Stimulated activated naive CD8-positive, alpha-beta T cell treated with anti-CD3 and anti-CD28 coated beads, Interleukin-15, amount 100 ng/mL, for 72 hours (primary cell): ENCODE measurements at regions not wholly inside any gene's neighbourhood (a gene's known extent, or its start where the extent isn't known, plus 50 kb on each side); places are given as distances from the start of the nearest gene placed in this dataset.

Source experiments
- ATAC-seq: fragments of 150-1000 bp; cut with Tn5 transposase; 2 replicates; pipeline ENCODE4 v1.10.0; 2021; ENCODE audit warnings: mild to moderate bottlenecking, moderate library complexity
- DNase-seq, 2 donors: peaks; one replicate each; pipeline ENCODE4 v3.0.0; 2021 to 2022
- H3K27ac Mint-ChIP-seq, 2 donors: one replicate each; pipeline ENCODE4 v1.8.0; 2022; ENCODE audit warnings: mild to moderate bottlenecking in 2 of 2, mixed read lengths in 2 of 2, moderate library complexity in 2 of 2
- H3K27me3 Mint-ChIP-seq: one replicate; pipeline ENCODE4 v1.8.0; 2022; ENCODE audit warnings: mixed read lengths
- H3K4me1 Mint-ChIP-seq: one replicate; pipeline ENCODE4 v1.8.0; 2022; ENCODE audit warnings: mild to moderate bottlenecking, mixed read lengths
- H3K4me3 Mint-ChIP-seq, 2 donors: one replicate each; pipeline ENCODE4 v1.8.0; 2022; ENCODE audit warnings: mild to moderate bottlenecking in 2 of 2, mixed read lengths in 2 of 2, moderate library complexity in 1 of 2
- H3K9me3 Mint-ChIP-seq, 2 donors: one replicate each; pipeline ENCODE4 v1.8.0; 2022; ENCODE audit warnings: mixed read lengths in 2 of 2

DNA sequence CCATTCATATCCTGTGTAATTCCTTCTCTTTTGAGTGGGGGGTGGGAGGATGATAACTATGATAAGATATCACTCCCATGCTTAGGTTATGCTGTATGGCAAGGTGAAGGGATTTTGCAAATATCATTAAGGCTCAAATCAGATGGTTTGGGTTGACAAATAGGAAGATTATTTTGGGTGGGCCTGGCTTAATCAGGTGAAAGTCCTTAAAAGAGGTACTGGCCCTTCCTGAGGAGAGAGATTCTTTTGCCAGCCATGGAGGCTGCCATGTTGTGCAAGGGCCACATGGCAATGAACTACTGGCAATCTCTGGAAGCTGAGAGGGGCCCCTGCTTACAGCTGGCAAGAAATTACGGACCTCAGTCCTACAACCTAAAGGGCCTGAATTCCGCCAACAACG, 174.6 kb upstream of the FOXD3 start:
- Mint-ChIP-seq H3K27ac (no peak overlapping the region), H3K4me3 (no peak overlapping the region), H3K4me1 (no peaks in the 10 kb centered on the region), H3K9me3 (no peaks in the 10 kb centered on the region), H3K27me3 (peaks cover 10% of the 10 kb centered on the region)
- ATAC-seq, result no peak
- DNase-seq, result no peak

DNA sequence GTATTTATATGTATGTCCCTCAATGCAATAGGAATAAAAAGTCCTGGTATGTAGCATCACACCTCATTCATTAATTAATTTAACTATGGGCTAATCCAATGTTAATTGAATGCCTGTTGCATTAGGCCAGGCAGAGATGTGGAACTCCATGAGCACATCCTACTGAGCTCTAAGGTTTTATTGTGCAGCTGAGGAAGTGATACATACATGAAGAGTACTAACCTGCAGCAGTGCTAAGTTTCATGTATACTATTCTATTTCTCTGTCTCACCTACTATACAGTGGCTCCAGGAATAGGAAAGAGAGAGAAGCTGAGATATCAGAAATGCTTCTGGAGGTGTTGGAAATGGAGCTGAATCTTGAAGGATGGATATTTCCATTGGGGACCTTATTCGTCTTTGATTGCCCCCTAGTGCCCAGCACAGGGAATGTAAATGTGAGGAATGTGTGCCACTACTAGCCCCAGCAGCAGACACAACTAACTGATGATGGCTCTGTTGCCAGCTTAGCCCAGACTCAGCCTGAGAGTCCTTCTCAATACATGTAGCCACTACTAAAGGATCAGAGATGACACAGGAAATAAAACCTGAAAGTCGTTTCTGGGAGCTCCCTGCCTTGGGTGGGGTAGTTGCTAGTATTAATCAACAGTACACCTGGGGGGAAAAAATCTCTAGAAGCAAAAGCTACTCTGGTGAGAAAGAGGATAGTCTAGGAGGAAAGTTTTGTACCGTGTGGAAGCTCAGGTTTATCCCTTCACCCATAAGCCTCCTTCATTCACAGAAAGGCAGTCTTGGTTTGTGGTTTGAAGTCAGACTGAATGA, 173.3 kb upstream of the FOXD3 start:
- H3K27me3 Mint-ChIP-seq, result peaks cover 15% of the 10 kb centered on the region
- no peak overlapping the region for H3K4me3 Mint-ChIP-seq
- no peak overlapping the region for H3K27ac Mint-ChIP-seq
- ATAC-seq, result no peak
- DNase-seq, result peak in 1 of 2 donors; percentile 11
- no peaks in the 10 kb centered on the region for H3K9me3 Mint-ChIP-seq
- H3K4me1 Mint-ChIP-seq, result no peaks in the 10 kb centered on the region

DNA sequence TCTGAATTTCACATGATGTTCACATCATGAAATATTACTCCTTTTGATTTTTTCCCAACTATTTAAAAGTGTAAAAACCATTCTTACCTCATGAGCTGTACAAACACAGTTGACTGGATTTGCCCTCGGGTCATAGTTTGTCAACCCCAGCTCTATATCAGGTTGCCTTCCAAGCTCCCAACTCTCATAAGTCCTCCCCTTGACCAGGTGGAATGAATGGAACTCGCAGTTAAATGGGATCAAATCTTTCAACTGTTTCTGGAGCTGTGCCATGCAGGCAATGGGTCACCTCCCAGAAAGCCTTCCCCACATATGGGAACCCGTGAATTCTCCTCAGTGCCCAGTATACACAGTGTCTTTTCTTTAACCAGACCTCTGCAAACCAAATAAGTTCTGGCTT, 169.8 kb upstream of the FOXD3 start:
- no peaks in the 10 kb centered on the region for H3K4me1 Mint-ChIP-seq
- no peak overlapping the region for H3K4me3 Mint-ChIP-seq
- ATAC-seq, result no peak
- H3K9me3 Mint-ChIP-seq, result no peaks in the 10 kb centered on the region
- peaks cover 31% of the 10 kb centered on the region for H3K27me3 Mint-ChIP-seq
- no peak for DNase-seq
- no peak overlapping the region for H3K27ac Mint-ChIP-seq

DNA sequence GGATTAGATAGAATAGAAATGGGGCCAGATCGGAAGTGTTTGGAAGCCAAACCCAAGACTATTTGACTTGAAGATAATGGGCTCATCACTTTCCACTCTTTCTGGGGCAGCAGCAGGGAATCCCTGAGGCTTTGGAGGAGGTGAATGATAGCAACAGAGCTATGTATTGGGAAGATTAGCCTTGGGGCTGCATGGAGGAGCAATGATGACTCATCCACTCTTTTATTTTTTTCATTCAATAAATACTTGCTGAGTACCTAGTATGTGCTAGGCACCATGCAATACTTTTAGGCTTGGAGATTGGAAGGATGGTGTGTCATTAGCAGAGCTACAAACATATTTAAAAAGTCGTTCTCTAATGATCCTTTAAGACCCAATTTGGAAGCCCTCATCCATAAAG, 166.9 kb upstream of the FOXD3 start:
- peaks cover 45% of the 10 kb centered on the region for H3K27me3 Mint-ChIP-seq
- no peaks in the 10 kb centered on the region for H3K4me1 Mint-ChIP-seq
- DNase-seq (no peak), ATAC-seq (no peak)
- H3K4me3 Mint-ChIP-seq, result no peak overlapping the region
- no peak overlapping the region for H3K27ac Mint-ChIP-seq
- H3K9me3 Mint-ChIP-seq, result no peaks in the 10 kb centered on the region

DNA sequence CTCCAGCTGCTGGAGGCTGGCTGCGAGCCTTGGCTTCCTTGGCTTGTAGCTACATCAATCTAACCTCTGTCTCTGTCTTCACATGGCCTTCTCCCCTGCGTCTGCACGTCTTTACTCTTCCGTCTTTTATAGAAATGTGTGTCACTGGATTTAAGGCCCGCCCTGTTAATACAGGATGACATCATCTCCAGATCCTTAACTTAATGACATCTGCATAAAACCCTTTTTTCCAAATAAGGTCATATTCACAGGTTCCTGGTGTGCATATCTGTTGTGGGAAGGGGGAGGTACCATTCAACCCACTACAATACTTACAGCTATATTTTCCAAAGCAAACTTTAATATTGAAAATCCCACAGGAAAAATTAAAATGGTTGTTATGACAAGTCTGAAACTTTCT, 165.3 kb upstream of the FOXD3 start:
- no peaks in the 10 kb centered on the region for H3K4me1 Mint-ChIP-seq
- H3K27me3 Mint-ChIP-seq, result peaks cover 49% of the 10 kb centered on the region
- ATAC-seq (no peak), DNase-seq (no peak)
- no peaks in the 10 kb centered on the region for H3K9me3 Mint-ChIP-seq
- H3K4me3 Mint-ChIP-seq, result no peak overlapping the region
- no peak overlapping the region for H3K27ac Mint-ChIP-seq

DNA sequence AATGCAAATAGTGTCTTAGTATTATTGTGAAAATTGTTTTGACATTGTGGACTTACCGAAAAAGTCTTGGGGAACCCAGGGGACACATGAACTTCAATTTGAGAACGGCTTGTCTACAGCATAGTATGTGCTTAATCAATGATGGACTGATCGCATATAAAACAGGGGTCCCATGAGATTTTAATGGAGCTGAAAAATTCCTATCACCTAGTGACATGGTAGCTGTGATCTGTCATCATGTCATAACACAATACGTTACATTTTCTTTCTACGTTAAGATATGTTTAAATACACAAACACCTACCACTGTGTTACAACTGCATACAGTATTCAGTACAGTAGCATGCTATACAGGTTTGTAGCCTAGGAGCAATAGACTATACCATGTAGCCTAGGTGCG, 153.3 kb upstream of the FOXD3 start:
- H3K27ac Mint-ChIP-seq, result no peak overlapping the region
- DNase-seq (no peak), ATAC-seq (no peak)
- no peak overlapping the region for H3K4me3 Mint-ChIP-seq
- H3K9me3 Mint-ChIP-seq, result no peaks in the 10 kb centered on the region
- peaks cover 44% of the 10 kb centered on the region for H3K27me3 Mint-ChIP-seq
- H3K4me1 Mint-ChIP-seq, result no peaks in the 10 kb centered on the region

DNA sequence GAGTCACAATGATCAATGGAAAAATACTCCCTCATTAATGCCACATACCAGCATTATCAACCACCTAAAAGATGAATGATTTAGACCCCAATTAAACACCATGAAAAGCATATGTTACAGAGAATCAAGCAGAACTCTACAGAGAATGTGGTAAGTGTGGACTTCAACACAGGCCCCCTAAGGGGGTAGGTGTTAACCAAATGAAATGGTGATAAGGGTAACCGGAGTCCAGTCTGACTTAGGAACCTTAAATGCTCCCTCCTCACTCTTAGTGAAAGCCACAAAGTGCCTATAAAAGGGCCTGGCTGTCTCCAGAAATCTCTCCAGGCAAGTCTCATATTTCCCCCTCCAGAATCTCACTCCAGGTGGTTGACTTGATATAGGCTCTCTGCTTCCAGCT, 149.2 kb upstream of the FOXD3 start:
- H3K4me1 Mint-ChIP-seq, result no peaks in the 10 kb centered on the region
- no peaks in the 10 kb centered on the region for H3K9me3 Mint-ChIP-seq
- H3K27ac Mint-ChIP-seq, result peak overlapping the region in 1 of 2 donors; percentile 76
- DNase-seq, result no peak
- peaks cover 20% of the 10 kb centered on the region for H3K27me3 Mint-ChIP-seq
- no peak overlapping the region for H3K4me3 Mint-ChIP-seq
- no peak for ATAC-seq

DNA sequence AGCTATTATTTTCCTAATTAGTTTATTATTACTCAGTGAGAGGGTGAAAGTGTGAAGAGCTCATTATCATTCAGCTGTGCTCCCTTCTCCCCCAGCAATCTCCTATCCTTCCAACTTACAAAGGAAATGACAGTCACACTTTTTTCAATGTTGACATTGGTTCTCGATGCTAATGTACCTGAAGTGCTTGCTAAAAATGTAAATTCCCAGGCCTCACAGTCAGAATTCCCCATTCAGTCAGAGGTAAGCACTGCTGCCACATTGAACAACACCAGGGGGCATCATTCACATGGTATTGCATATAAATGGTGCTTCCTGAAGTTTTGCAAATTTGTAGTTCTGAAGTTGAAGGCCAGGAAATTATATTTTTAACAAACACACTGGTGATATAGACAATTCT, 132.7 kb upstream of the FOXD3 start:
- Mint-ChIP-seq H3K27ac (no peak overlapping the region), H3K4me1 (no peaks in the 10 kb centered on the region), H3K4me3 (no peak overlapping the region), H3K27me3 (peaks cover 15% of the 10 kb centered on the region), H3K9me3 (no peaks in the 10 kb centered on the region)
- DNase-seq, result no peak
- no peak for ATAC-seq

DNA sequence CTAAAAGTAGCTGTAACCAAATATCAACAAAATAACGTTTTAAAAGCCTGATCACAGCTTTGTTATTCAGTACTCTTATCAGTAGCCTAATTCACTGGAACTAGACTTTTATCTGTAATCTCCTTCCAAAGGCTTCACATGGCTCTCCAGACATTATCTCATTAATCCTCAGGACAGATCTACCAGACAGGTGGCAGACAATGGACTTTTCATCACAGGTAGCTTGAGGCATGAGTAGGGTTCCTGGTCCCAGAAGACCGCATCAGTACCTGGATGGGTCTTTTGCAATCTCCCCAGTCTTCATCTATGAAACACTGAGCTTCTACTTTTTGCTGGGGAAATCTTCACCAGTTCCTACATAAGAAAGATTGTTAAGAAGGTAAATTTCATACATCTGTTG, 132.2 kb upstream of the FOXD3 start:
- peaks cover 15% of the 10 kb centered on the region for H3K27me3 Mint-ChIP-seq
- DNase-seq (no peak), ATAC-seq (no peak)
- H3K27ac Mint-ChIP-seq, result no peak overlapping the region
- no peaks in the 10 kb centered on the region for H3K4me1 Mint-ChIP-seq
- no peak overlapping the region for H3K4me3 Mint-ChIP-seq
- H3K9me3 Mint-ChIP-seq, result no peaks in the 10 kb centered on the region

DNA sequence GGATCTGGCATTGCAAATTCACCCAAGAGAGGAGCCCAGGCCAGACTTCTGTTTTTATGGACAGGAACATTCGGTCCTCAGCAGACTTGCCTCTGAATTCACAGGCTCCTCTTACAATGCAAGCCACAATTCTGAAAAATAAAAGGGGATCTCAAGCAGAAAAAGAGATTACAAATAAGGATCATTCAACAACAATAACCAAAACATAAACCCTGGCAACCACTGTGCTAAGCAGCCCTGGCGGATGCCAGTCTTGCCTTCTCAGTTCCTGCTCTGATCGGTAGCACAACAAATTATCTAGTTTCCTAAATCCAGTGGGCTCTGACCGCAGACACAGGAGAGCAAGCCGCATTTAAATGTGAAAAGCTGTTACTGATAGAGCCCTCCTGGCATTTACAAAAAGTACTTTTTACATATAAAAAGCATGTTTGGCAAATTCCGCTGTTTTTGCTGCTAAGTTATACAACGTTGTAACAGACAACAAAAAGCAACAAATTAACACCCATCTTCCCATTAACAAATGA, 123.4 kb upstream of the FOXD3 start:
- no peak for ATAC-seq
- DNase-seq, result no peak
- Mint-ChIP-seq H3K27me3 (peaks cover 15% of the 10 kb centered on the region), H3K4me3 (no peak overlapping the region), H3K4me1 (no peaks in the 10 kb centered on the region), H3K27ac (no peak overlapping the region), H3K9me3 (no peaks in the 10 kb centered on the region)

DNA sequence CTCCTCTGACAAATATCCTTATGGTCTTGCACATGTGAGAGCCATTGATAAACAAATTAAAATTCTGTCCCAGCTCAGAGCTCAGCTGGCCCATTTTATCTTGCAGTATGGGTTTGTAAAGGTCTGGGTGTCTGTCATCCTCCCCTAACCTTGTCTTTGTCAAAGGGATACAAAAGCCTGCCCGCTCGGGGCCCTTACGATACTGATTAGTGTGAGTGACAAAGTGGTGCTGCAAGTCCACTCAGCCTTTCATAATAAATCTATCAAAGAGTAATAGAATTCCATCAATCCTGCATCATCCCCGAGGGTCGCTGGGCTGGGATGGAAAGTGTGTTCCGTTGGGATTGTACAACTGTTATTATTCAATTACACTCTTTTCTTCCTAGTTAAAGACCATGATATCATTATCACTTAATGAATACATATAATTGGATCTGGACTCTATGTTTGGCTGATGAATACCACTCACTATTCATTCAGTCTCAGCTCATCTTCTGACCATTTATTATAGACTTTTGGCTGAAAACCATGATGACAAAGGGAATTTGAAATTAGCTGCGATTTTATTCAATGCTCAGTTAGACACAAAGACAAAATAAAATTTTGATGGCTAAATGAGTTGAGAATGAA, 122.5 kb upstream of the FOXD3 start:
- H3K27ac Mint-ChIP-seq, result no peak overlapping the region
- H3K4me1 Mint-ChIP-seq, result no peaks in the 10 kb centered on the region
- DNase-seq, result no peak
- ATAC-seq, result no peak
- H3K27me3 Mint-ChIP-seq, result peaks cover 15% of the 10 kb centered on the region
- no peak overlapping the region for H3K4me3 Mint-ChIP-seq
- H3K9me3 Mint-ChIP-seq, result no peaks in the 10 kb centered on the region

DNA sequence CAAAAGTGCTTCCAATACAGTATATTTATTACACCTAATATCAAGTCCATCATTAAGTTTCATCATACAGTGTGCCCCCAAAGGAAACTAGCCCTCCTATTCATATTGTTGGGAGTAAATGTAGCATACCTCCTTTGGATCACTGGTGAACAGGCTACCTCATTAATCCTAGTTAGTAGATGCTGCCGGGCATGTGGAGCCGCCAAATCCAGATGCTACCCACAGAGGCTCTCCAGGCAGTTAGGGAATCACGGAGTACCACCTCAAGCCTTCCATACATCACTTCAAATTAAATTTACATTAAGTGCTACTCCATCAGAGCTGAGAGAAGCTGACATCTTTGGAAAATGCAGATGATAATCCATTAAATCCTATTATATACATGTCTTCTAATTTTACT, 121.7 kb upstream of the FOXD3 start:
- DNase-seq (no peak), ATAC-seq (no peak)
- H3K4me1 Mint-ChIP-seq, result no peaks in the 10 kb centered on the region
- H3K9me3 Mint-ChIP-seq, result no peaks in the 10 kb centered on the region
- H3K27me3 Mint-ChIP-seq, result peaks cover 15% of the 10 kb centered on the region
- no peak overlapping the region for H3K27ac Mint-ChIP-seq
- H3K4me3 Mint-ChIP-seq, result no peak overlapping the region

DNA sequence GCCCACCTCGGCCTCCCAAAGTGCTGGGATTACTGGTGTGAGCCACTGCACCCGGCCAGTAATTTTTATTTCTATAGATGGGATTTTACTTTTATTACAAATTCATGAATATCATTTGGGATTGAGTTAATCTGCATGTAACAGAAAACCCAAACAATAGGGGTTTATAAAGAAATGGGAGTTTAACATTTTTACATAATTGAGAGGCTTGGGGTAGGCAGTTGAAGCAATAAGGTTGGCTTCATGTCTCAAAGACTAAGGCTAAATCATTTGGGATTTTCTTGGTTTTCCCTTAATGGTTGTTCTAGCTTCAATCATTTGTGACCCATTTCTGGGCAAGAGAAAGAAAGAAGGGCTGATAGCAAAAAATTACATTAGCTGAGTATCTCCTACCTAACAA, 118.7 kb upstream of the FOXD3 start:
- Mint-ChIP-seq H3K4me1 (no peaks in the 10 kb centered on the region), H3K4me3 (no peak overlapping the region), H3K9me3 (no peaks in the 10 kb centered on the region), H3K27me3 (peaks cover 5% of the 10 kb centered on the region), H3K27ac (no peak overlapping the region)
- ATAC-seq (no peak), DNase-seq (no peak)

DNA sequence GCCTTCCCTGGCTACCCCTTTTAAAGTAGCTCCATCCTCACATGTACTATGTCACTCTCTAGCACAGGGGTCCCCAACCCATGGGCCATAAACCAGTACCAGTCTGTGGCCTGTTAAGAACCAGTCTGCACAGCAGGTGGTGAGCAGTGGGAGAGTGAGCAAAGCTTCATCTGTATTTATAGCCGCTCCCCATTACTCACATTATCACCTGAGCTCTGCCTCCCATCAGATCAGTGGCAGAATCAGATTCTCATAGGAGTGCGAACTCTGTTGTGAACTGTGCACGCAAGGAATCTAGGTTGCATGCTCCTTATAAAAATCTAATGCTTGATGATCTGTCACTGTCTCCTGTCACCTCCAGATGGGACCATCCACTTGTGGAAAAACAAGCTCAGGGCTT, 116.6 kb upstream of the FOXD3 start:
- ATAC-seq (no peak), DNase-seq (no peak)
- H3K4me1 Mint-ChIP-seq, result no peaks in the 10 kb centered on the region
- no peaks in the 10 kb centered on the region for H3K9me3 Mint-ChIP-seq
- no peak overlapping the region for H3K4me3 Mint-ChIP-seq
- H3K27me3 Mint-ChIP-seq, result peaks cover 10% of the 10 kb centered on the region
- no peak overlapping the region for H3K27ac Mint-ChIP-seq

DNA sequence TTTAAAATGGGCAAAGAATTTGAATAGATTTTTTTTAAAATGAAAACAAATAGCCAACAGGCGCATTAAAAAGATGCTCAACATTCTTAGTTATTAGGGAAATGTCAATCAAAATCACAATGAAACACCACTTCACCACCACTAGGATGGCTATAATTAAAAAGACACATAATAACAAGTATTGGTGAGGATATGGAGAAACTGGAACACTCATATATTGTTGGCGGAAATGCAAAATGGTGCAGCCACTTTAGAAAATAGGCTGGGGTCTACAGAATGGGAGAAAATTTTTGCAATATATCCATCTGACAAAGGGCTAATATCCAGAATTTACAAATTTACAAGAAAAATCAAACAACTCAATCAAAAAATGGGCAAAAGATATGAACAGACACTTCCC, 107.8 kb upstream of the FOXD3 start:
- DNase-seq (no peak), ATAC-seq (no peak)
- no peaks in the 10 kb centered on the region for H3K4me1 Mint-ChIP-seq

DNA sequence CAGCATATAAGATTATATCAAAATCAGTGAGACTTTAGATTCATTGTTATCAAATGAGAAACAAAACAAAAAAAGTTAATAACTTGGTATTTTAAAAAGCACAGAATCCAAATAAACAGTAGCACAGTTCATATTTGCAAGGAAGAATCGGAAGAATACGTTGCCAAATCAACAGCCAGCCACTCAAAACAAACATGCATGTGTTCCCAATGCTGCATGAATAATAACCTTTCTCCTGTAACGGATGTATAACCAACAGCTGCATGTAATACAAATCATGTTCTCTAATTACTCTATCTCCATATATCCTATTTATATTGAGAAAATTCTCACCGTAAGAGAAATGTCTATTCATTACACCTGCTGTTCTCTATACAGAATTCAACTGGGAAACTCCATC, 98.9 kb upstream of the FOXD3 start:
- Mint-ChIP-seq H3K4me3 (no peak overlapping the region), H3K4me1 (no peaks in the 10 kb centered on the region)
- DNase-seq, result no peak

More for the DNA sequence above, 107.8 kb upstream of the FOXD3 start:
- Mint-ChIP-seq H3K4me3 (no peak overlapping the region), H3K27ac (no peak overlapping the region), H3K27me3 (peaks cover 15% of the 10 kb centered on the region), H3K9me3 (peaks cover 0 to 5% of the 10 kb centered on the region in 2 donors)

More for the DNA sequence above, 98.9 kb upstream of the FOXD3 start:
- Mint-ChIP-seq H3K9me3 (no peaks in the 10 kb centered on the region), H3K27ac (no peak overlapping the region), H3K27me3 (peaks cover 38% of the 10 kb centered on the region)
- no peak for ATAC-seq
